Rectal smooth muscle tissue (tissue), 1 donor: ENCODE measurements at regions not wholly inside any gene's neighbourhood (a gene's known extent, or its start where the extent isn't known, plus 50 kb on each side); places are given as distances from the start of the nearest gene placed in this dataset.

Experiments
- H3K27ac ChIP-seq: one replicate; pipeline ENCODE4 v1.7.0; 2013; ENCODE audit warnings: low read depth, low read length, inconsistent platforms
- H3K27me3 ChIP-seq: one replicate; pipeline ENCODE4 v1.7.0; 2013; ENCODE audit warnings: low read length; ENCODE audit not compliant: control insufficient read depth, insufficient read depth
- H3K36me3 ChIP-seq: one replicate; pipeline ENCODE4 v1.7.0; 2013; ENCODE audit warnings: low read length; ENCODE audit not compliant: control insufficient read depth, insufficient read depth
- H3K4me1 ChIP-seq: one replicate; pipeline ENCODE4 v1.7.0; 2013; ENCODE audit warnings: low read length; ENCODE audit not compliant: control insufficient read depth, insufficient read depth
- H3K4me3 ChIP-seq: one replicate; pipeline ENCODE4 v1.7.0; 2013; ENCODE audit warnings: low read length
- H3K9ac ChIP-seq: one replicate; pipeline ENCODE4 v1.7.0; 2013; ENCODE audit warnings: low read length

- Histone ChIP-seq H3K27me3 (no peaks in the 10 kb centered on the region), H3K9ac (no peak overlapping the region), H3K4me1 (no peaks in the 10 kb centered on the region), H3K27ac (no peak overlapping the region), H3K4me3 (no peak overlapping the region), H3K36me3 (no peaks in the 10 kb centered on the region)
Observed at GRCh38 chr14:26137161-26137560, 460.7 kb downstream of the NOVA1 start.

- no peak overlapping the region for H3K9ac ChIP-seq
- no peaks in the 10 kb centered on the region for H3K27me3 ChIP-seq
- no peak overlapping the region for H3K4me3 ChIP-seq
- H3K27ac ChIP-seq: no peak overlapping the region
- H3K4me1 ChIP-seq: no peaks in the 10 kb centered on the region
- no peaks in the 10 kb centered on the region for H3K36me3 ChIP-seq
Observed at GRCh38 chr14:26132061-26132645, 465.7 kb downstream of the NOVA1 start.

- no peak overlapping the region for H3K27ac ChIP-seq
- H3K36me3 ChIP-seq: no peaks in the 10 kb centered on the region
- H3K9ac ChIP-seq: no peak overlapping the region
- H3K27me3 ChIP-seq: no peaks in the 10 kb centered on the region
- H3K4me1 ChIP-seq: no peaks in the 10 kb centered on the region
- no peak overlapping the region for H3K4me3 ChIP-seq
Observed at GRCh38 chr14:26130690-26131089, 467.1 kb downstream of the NOVA1 start.

- H3K4me3 ChIP-seq: no peak overlapping the region
- no peaks in the 10 kb centered on the region for H3K27me3 ChIP-seq
- H3K4me1 ChIP-seq: no peaks in the 10 kb centered on the region
- no peak overlapping the region for H3K9ac ChIP-seq
- no peak overlapping the region for H3K27ac ChIP-seq
- no peaks in the 10 kb centered on the region for H3K36me3 ChIP-seq
Observed at GRCh38 chr14:26128931-26129671, 468.7 kb downstream of the NOVA1 start.

- Histone ChIP-seq H3K9ac (no peak overlapping the region), H3K36me3 (no peaks in the 10 kb centered on the region), H3K4me3 (no peak overlapping the region), H3K4me1 (no peaks in the 10 kb centered on the region), H3K27ac (no peak overlapping the region), H3K27me3 (no peaks in the 10 kb centered on the region)
Observed at GRCh38 chr14:26124896-26125438, 472.9 kb downstream of the NOVA1 start.

GRCh38 chr14:26123459-26123858, 474.4 kb downstream of the NOVA1 start:
- Histone ChIP-seq H3K27ac (no peak overlapping the region), H3K4me1 (no peaks in the 10 kb centered on the region), H3K9ac (no peak overlapping the region), H3K4me3 (no peak overlapping the region), H3K36me3 (no peaks in the 10 kb centered on the region), H3K27me3 (no peaks in the 10 kb centered on the region)

- H3K27me3 ChIP-seq: no peaks in the 10 kb centered on the region
- H3K4me3 ChIP-seq: no peak overlapping the region
- H3K27ac ChIP-seq: no peak overlapping the region
- H3K4me1 ChIP-seq: no peaks in the 10 kb centered on the region
- H3K9ac ChIP-seq: no peak overlapping the region
- no peaks in the 10 kb centered on the region for H3K36me3 ChIP-seq
Observed at GRCh38 chr14:26121181-26121580, 476.7 kb downstream of the NOVA1 start.

- Histone ChIP-seq H3K27ac (no peak overlapping the region), H3K4me1 (no peaks in the 10 kb centered on the region), H3K27me3 (no peaks in the 10 kb centered on the region), H3K36me3 (no peaks in the 10 kb centered on the region), H3K9ac (no peak overlapping the region), H3K4me3 (no peak overlapping the region)
Observed at GRCh38 chr14:26113911-26114640, 483.8 kb downstream of the NOVA1 start.

- H3K9ac ChIP-seq: no peak overlapping the region
- H3K4me3 ChIP-seq: no peak overlapping the region
- no peaks in the 10 kb centered on the region for H3K4me1 ChIP-seq
- H3K36me3 ChIP-seq: no peaks in the 10 kb centered on the region
- no peak overlapping the region for H3K27ac ChIP-seq
- no peaks in the 10 kb centered on the region for H3K27me3 ChIP-seq
Observed at GRCh38 chr14:26104717-26105116, 493.1 kb downstream of the NOVA1 start.

- Histone ChIP-seq H3K4me1 (no peaks in the 10 kb centered on the region), H3K9ac (no peak overlapping the region), H3K27ac (no peak overlapping the region), H3K36me3 (no peaks in the 10 kb centered on the region), H3K27me3 (no peaks in the 10 kb centered on the region), H3K4me3 (no peak overlapping the region)
Observed at GRCh38 chr14:26097852-26098251, 500.0 kb downstream of the NOVA1 start.

GRCh38 chr14:26088275-26088674, 509.6 kb downstream of the NOVA1 start:
- Histone ChIP-seq H3K4me3 (no peak overlapping the region), H3K36me3 (no peaks in the 10 kb centered on the region), H3K27ac (no peak overlapping the region), H3K9ac (no peak overlapping the region), H3K4me1 (no peaks in the 10 kb centered on the region), H3K27me3 (no peaks in the 10 kb centered on the region)

GRCh38 chr14:26081043-26081442, 516.8 kb downstream of the NOVA1 start:
- Histone ChIP-seq H3K9ac (no peak overlapping the region), H3K4me1 (no peaks in the 10 kb centered on the region), H3K36me3 (no peaks in the 10 kb centered on the region), H3K4me3 (no peak overlapping the region), H3K27me3 (no peaks in the 10 kb centered on the region), H3K27ac (no peak overlapping the region)
